MCF 10A (cell line): ENCODE measurements at regions not wholly inside any gene's neighbourhood (a gene's known extent, or its start where the extent isn't known, plus 50 kb on each side); places are given as distances from the start of the nearest gene placed in this dataset.

Experiments used
- BruUV-seq: library from RNA; stranded (reverse); fragments of 400-500 nt; replicated peaks from 2 replicates; lab custom pipeline; 2021; lab: Mats Ljungman, UMichigan
- CTCF ChIA-PET: fragments of 300-600 bp; sonication (Branson Sonifier 250); formaldehyde crosslinking; extraction: SDS; loops from one replicate; lab custom pipeline; 2021; ENCODE audit warnings: antibody characterized with exemption, inconsistent platforms; lab: Yijun Ruan, JAX
- POLR2A ChIA-PET: fragments of 300-600, 350-650 bp; sonication (Branson Sonifier 250); formaldehyde crosslinking; extraction: SDS; loops from one replicate; lab custom pipeline; 2020; ENCODE audit warnings: antibody characterized with exemption, inconsistent platforms; lab: Yijun Ruan, JAX
- DNase-seq: peaks from one replicate; pipeline ENCODE4 v3.0.0-alpha.2; 2018; ENCODE audit not compliant: unreplicated experiment
- H3K27ac Mint-ChIP-seq: one replicate; pipeline ENCODE4 v1.8.0; 2022; ENCODE audit warnings: mild to moderate bottlenecking, low read depth, mixed read lengths; ENCODE audit not compliant: unreplicated experiment
- H3K27me3 Mint-ChIP-seq: one replicate; pipeline ENCODE4 v1.8.0; 2022; ENCODE audit warnings: mixed read lengths; ENCODE audit not compliant: insufficient read depth, unreplicated experiment
- H3K36me3 Mint-ChIP-seq: one replicate; pipeline ENCODE4 v1.8.0; 2022; ENCODE audit warnings: mild to moderate bottlenecking, moderate library complexity, mixed read lengths; ENCODE audit not compliant: insufficient read depth, unreplicated experiment
- H3K4me1 Mint-ChIP-seq: one replicate; pipeline ENCODE4 v1.8.0; 2022; ENCODE audit warnings: mixed read lengths; ENCODE audit not compliant: insufficient read depth, unreplicated experiment
- H3K4me3 Mint-ChIP-seq: one replicate; pipeline ENCODE4 v1.8.0; 2022; ENCODE audit warnings: mild to moderate bottlenecking, moderate library complexity, mixed read lengths; ENCODE audit not compliant: unreplicated experiment
- H3K9me3 Mint-ChIP-seq: one replicate; pipeline ENCODE4 v1.8.0; 2022; ENCODE audit warnings: mixed read lengths; ENCODE audit not compliant: unreplicated experiment
- CTCF ChIP-seq: fragments of 200-600 bp; IDR thresholded peaks from one replicate; pipeline ENCODE4 v1.8.0; 2022; ENCODE audit warnings: antibody characterized with exemption, mild to moderate bottlenecking; ENCODE audit not compliant: unreplicated experiment
- intact Hi-C: fragments of 100-400 bp; cut with micrococcal nuclease; formaldehyde crosslinking; loops from 2 replicates; pipeline ENCODE4 v1.14.1; 2022

- intact Hi-C loops: no loop called here
- no TSS peak for BruUV-seq
- POLR2A ChIA-PET: no interaction called here
- Mint-ChIP-seq H3K9me3 (no peaks in the 10 kb centered on the region), H3K27ac (no peak overlapping the region), H3K36me3 (no peaks in the 10 kb centered on the region), H3K4me1 (no peaks in the 10 kb centered on the region), H3K27me3 (peaks cover 83% of the 10 kb centered on the region), H3K4me3 (no peak overlapping the region)
- CTCF ChIA-PET: no interaction called here
- TF ChIP-seq CTCF: no peak
- DNase-seq: no peak
Measured at GRCh38 chr2:35714883-35715282, 640.7 kb upstream of the CRIM1 start.

GRCh38 chr2:35708411-35708923, 647.1 kb upstream of the CRIM1 start:
- ChIA-PET POLR2A (no interaction called here), CTCF (no interaction called here)
- no peaks in the 10 kb centered on the region for H3K9me3 Mint-ChIP-seq
- no peak overlapping the region for H3K4me3 Mint-ChIP-seq
- no peak for TF ChIP-seq CTCF
- H3K36me3 Mint-ChIP-seq: no peaks in the 10 kb centered on the region
- peaks cover 65% of the 10 kb centered on the region for H3K27me3 Mint-ChIP-seq
- no peak overlapping the region for H3K27ac Mint-ChIP-seq
- intact Hi-C loops: no loop called here
- no peaks in the 10 kb centered on the region for H3K4me1 Mint-ChIP-seq
- no TSS peak for BruUV-seq
- DNase-seq: no peak

- peaks cover 54% of the 10 kb centered on the region for H3K27me3 Mint-ChIP-seq
- no peak overlapping the region for H3K27ac Mint-ChIP-seq
- intact Hi-C loops: no loop called here
- ChIA-PET POLR2A (no interaction called here), CTCF (no interaction called here)
- H3K4me1 Mint-ChIP-seq: no peaks in the 10 kb centered on the region
- no peak overlapping the region for H3K4me3 Mint-ChIP-seq
- no peak for DNase-seq
- BruUV-seq: no TSS peak
- H3K9me3 Mint-ChIP-seq: no peaks in the 10 kb centered on the region
- no peak for TF ChIP-seq CTCF
- no peaks in the 10 kb centered on the region for H3K36me3 Mint-ChIP-seq
Measured at GRCh38 chr2:35688309-35688708, 667.3 kb upstream of the CRIM1 start.

GRCh38 chr2:35651688-35652323, 703.8 kb upstream of the CRIM1 start:
- no TSS peak for BruUV-seq
- Mint-ChIP-seq H3K27me3 (no peaks in the 10 kb centered on the region), H3K9me3 (no peaks in the 10 kb centered on the region), H3K36me3 (no peaks in the 10 kb centered on the region), H3K4me3 (no peak overlapping the region), H3K4me1 (no peaks in the 10 kb centered on the region), H3K27ac (no peak overlapping the region)
- CTCF ChIA-PET: interaction anchor here (0.7 kb wide), 2 partner anchors 26 to 345 kb away, joined by 3 read pairs; no protein-coding TSS in a partner anchor
- no peak for TF ChIP-seq CTCF
- DNase-seq: no peak
- POLR2A ChIA-PET: interaction anchor here (0.6 kb wide), 1 partner anchor 556 kb away, joined by 3 read pairs; no protein-coding TSS in a partner anchor
- intact Hi-C loops: no loop called here
